ENCODE measurements at regions not wholly inside any gene's neighbourhood (a gene's known extent, or its start where the extent isn't known, plus 50 kb on each side); places are given as distances from the start of the nearest gene placed in this dataset.
"Not testable (repeated sequence)": the region's sequence is repeated elsewhere in the genome, so short reads cannot be mapped to it uniquely, and the experiment has no call there.

DNA sequence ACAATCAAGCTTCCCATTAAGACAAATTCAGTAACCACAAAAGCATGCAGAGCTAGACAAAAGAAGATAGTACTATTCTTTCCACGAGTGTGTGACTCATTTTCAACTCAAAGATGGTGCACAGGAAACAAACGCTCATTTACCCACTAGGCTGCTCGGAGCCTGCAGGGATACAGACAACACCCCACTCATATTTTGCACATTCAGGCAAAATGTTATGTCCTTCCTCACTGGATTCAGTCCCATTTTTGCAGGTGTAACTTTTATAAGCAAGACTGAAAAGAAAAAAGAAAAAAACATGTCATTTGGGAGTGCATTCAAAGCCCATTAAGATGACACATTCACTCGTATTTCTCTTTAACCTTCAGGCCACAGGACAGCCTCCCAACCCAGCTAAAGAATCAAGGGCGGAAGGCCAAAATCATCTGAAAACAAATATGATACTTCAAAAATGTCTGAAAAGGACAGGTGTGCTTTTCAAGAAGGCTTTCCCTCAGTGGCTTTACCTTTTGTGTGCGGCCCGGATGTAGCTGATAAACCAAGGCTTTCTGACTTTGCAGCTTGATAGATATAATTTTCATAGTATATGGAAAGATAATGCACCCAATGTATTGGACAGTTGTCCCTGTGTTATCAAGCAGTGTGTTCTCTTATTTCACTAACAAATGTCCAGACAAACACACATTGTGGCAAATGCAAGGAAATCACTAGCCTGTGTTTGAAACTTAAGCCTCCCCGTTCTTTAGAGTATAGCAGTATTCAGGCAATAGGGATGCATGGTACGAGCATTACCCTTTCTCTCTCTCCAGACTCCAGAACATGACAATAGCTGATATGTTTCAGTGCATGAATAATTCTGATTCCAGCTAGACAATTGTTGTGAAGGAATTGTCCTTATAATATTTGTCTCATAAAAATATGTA, 147.8 kb upstream of the KRR1 start:
- DNase-seq, result no peak

DNA sequence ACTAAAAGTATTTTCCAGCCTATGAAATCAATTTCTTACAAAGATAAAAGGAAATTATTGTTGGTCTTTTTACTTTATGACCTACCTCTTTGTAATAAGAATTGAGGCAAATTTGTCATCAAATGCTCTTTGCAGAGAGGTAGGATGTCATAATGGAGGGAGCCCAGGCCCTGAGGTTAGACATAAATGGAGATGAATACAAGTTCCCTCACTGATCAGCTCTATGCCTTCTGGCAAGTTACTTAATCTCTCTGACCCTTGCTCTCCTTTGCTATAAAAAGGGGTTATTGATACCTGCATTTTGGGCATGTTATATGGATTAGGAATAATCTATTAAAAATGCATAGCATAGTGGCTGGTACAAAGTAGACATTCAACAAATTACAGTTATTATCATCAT, 146.9 kb upstream of the KRR1 start:
- DNase-seq, result no peak

DNA sequence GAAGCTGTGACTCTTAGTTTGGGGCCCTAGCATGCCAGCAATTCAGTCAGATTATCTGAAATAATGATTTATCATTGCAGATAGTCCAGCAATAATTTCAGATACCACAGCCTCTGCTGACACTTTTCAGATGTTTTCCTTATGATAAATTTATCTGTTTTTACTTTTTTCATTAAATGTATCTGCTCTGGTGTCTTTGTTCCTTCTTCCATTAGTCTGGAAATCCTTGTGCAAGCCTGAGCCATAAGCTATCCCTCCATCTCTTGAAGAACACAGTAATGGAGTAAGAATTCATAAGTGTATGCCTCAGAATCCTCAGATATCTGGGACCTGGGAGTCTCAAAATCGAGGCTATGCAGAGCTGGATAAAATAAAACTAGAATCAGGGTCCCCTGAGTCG, 146.4 kb upstream of the KRR1 start:
- no peak for DNase-seq

DNA sequence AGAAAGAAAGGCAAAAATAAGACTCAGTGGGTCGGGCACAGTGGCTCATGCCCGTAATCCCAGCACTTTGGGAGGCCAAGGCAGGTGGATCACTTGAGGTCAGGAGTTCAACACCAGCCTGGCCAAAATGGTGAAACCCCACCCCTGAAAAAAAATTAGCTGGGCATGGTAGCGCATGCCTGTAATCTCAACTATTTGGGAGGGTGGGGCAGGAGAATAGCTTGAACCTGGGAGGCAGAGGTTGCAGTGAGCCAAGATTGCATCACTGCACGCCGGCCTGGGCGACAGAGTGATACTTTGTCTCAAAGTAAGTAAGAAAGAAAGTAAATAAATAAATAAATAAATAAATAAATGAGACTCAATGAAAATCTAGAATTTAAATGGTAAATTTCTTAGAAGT, 145.9 kb upstream of the KRR1 start:
- DNase-seq, result not testable (repeated sequence)

DNA sequence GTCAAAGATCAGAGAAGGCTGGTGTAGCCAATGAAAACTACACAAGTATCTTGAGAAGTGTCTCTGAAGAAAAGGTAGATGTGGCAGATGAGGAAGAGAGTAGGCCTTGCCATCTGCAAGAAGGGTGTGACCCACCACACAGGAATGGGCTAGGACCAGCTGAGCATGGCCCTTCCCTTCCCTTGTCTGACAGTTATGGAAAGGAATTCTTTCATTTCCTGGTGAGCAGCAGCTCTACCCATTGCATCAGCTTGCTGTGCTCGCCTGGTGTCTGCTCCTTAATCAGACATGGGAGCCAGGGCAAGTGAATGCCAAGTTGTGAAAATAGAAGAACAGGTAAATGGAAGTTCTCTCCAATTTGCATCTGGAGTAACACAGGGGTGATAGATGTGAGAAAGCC, 145.2 kb upstream of the KRR1 start:
- no peak for DNase-seq

DNA sequence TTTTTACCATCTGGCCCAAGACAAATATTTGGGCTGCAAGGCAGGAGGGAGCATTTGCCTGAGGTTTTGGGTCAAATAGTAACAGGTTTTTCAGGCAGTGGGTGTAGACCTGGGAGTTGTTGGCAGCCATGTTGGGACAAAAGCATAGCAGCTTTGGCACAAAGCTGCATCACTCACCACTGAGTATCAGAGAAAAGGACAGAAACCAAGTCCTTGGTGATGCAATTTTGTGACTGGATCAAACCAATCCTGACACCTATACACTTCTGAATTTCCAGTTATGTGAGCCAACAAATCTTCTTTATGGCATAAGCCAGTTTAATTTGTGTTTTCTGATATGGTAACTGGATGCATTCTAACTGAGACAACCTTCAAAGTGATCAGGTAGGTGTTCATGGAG, 144.8 kb upstream of the KRR1 start:
- no peak for DNase-seq

DNA sequence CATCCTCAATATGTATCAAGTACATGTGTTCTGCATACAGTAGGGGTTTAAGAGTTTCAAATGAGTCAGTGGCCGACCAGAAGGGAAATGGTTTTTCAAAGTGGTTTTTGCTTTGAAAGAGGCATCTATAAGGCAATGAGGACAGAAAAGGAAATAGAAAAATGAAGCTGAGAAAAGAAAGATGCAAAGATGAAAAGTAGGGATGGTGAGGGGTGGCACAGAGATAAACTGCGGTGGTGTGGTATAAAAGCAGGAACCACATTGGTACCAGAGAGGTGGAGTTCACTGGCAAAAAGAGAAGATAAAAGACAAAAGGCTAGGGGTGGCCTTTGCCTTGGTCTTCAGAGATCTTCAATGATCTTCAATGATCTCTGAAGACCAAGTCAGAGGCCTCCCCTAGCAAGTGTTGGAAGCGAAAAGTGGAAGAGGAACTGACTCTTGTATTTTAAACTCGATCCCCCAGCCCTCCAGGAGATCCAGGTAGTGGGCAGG, 144.0 kb upstream of the KRR1 start:
- DNase-seq, result no peak

DNA sequence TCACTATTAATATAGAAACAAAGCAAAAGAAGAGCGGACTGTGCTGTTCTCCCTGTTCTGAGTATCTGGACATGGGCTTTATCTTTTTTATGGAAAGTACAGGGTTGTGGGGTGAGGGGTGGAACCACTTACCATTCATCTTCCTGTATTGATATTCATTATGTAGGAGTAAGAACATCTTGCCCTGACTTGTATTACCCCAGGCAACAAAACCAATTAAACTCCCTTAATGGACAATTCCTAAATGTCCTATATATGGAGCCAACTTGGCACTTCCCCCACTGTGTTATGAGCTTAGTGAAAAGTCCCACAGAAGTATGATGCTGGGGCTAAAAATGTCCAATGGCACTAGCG, 139.9 kb upstream of the KRR1 start:
- no peak for DNase-seq

DNA sequence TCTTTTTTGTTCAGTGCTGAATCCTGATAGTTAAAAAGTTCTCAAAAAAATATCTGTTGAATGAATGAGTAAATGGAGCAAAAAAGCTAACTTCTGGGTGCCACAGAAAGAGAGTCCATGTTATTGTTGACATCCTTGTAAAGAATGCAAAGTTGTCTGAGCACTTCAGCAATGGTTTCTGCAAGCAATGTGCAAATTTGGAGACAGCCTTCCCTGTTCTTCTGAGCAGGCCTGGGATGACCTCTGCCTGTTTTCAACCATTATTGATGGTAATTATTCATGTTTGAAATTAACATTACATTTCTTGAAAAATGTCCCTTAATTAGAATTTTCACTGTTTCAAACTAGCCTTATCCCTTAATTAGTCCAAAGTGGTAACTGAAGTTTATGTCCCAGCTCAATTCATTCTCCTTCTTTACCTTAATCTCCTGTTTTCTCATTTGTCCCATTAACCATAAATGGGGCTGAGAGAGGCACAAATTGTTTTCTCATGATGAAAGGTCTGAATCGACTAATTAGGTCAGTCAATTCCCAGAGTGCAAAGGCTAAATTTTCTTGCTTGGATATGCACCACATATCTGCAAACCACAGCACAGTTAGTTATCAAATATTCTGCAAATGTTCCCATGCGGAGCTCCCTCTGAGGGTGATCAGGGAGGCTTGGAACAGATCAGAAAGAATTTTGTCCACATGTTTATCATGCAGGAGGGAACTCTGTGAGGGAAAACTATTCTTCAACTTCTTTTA, 139.4 kb upstream of the KRR1 start:
- no peak for DNase-seq

DNA sequence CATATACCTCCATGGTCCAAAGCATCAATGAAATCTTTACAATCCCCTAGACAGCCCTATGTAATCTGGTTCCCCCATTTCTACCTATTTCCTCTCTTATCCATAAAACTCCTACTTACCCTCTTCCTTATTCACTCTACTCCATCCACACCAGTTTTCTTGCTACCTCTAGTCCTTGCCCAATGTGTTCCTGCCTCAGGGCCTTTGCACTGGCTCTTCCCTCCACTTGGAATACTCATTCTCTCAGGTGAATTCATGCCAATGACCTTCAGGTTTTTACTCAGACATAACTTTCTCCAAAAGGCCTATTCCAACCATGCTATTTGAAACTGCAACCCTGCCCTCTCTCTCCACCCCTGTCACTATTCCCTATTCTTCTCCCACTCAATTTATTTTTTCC, 138.7 kb upstream of the KRR1 start:
- no peak for DNase-seq

DNA sequence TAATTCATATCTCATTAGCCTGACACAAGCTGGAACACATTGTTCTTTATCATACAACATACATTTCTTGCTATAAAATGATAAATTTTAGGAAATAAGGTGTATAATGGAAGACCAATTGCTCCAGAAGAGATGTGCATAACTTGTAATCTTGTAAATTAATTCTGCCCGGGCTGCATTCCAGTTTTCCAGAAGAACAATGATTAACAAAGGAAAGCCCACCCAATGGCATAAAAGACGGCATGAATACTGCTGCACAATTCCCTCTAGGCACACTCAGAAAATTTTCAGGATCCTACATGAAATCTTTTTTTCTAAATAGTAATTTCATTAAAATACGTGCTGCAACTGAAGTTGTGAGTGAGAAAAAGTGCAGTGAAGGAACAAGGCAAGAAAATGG, 137.4 kb upstream of the KRR1 start:
- no peak for DNase-seq

DNA sequence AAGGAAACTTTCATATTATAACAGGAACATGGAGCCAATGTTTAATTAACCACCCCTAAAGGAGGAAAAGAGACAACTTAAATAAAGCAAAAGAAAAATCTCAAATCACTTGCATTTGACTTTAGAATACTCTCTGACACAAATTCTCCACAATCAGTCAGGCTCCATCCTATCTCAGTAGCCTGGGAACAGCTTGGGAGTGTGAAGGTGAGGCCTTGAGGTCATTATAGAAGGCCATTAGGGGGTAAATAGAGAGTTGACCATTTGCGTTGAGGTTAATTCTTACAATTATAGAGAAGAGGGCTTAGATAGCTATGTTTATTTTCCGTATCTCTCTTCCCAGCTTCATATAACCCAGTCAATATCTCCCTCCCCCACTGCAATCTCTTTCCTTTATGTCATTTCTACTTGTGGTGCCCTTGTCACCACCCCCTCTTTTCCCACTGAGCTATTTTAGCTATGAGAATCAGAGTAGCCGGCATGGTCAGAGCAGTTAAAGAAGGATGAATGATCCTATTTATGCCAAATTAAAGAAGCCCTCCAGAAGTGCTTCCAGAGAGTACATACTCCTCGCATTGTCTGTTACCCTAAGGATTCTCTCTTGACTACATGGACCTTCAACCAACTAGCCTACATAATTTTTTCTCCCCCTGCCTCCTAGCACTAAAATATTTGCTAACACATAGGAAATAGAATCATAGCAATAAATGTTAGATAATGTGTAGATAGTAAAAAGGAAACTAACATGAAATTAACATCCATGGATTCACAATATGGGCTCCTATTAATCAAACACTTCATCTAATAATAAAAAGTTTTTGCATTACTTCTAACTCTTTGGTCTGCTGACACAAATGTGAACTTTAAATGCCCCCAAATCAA, 135.2 kb upstream of the KRR1 start:
- DNase-seq, result no peak

DNA sequence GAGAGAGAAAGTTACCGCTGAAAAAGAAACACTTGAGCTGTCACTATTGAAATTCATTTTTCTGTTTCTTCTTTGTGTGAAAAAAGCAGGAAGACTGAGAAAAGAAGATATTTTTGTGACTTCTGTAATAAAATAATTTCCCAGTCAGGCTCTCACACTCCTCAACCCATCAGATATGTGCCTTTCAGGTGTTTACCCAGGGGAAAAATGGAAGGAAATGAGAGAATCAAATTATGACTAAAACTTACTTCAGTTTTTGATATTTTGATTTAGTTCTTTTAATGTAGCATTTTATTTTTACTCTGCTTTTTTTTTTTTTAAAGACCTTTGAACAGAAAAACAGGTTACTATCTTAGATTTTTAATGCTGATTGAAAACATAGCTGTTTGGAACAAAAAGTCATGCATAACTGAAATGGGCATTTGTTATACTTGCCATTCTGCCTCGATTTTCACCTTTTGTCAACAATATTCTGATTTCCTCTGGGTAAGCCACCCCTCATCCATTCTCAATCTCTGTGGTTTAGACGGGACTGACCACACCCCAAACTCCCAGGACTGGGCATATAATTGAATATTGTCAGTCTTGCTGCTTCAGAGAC, 133.2 kb upstream of the KRR1 start:
- DNase-seq, result no peak

DNA sequence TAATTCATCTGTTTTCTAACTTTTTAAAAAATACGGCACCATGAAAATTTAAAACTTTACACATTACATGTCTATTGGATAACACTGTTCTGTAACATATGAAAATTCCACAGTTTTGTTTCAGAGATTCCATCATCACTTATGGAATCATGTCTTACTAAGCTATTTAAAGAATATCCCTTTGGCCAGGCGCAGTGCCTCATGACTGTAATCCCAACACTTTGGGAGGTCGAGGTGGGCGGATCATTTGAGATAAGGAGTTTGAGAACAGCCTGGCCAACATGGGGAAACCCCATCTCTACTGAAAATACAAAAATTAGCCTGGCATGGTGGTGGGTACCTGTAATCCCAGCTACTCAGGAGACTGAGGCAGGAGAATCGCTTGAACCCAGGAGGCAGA, 131.7 kb upstream of the KRR1 start:
- DNase-seq, result not testable (repeated sequence)

DNA sequence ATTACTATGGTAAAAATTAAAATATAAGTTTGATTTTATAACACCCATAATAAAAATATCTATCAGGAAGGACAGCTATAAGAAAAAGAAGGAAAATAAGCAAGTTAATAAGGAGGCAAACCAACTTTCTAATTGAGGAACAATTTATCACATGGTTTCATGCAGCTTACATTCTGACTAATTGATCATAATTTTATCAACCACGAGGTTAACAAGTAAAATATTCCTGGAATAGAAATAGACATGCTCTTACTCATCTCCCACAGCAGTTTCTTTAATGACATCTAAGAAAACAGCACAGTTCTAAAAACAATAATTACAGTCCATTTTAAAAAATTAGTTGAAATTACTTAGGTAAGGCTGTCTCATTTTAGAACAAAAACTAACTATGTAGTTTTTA, 130.8 kb upstream of the KRR1 start:
- no peak for DNase-seq

DNA sequence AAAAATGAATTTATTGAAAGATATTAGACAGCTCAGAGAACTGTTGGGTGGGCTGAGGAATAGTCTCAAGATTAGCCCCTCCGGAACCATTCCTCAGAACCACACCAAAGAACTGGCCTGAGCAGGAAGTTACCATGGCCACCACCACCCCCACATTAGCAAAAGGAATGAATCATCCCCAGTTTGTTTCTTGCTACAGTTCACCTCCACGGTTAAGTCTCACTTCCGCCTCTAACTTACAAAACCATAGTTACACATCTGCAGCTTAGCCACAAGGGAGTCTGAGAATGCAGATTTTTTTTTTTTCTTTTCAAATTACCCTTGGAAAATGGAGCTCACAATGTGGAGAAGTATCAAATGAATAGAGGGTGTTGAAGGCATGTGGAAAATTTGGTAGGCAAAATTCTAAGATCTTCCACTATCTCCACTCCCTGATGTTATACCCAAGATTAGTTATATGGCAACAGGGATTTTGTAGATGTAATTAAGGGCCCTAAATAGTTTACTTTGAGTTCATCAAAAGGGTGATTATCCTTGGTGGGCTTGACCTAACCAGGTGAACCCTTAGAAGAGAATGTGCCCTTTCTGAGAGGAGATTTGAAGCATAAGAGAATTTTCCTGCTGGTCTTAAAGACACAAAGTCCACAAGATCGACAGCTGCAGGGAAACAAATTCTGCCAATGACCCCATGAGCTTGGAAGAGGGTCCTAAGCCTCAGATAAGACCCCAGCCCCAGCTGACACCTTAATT, 129.8 kb upstream of the KRR1 start:
- DNase-seq, result no peak

DNA sequence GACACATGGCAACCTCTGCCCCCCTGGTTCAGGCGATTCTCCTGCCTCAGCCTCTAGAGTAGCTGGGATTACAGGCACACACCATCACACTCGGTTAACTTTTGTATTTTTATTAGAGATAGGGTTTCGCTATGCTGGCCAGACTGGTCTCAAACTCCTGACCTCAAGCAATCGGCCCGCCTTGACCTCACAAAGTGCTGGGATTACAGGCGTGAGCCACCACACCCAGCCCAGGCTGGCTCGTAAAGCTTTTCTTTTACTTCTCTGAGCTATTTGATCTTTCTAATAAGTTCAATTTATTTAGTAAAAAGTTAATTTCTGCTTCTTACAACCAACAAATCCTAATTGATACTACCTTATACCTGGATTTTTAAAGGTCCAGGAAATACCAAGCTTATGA, 127.4 kb upstream of the KRR1 start:
- no peak for DNase-seq

DNA sequence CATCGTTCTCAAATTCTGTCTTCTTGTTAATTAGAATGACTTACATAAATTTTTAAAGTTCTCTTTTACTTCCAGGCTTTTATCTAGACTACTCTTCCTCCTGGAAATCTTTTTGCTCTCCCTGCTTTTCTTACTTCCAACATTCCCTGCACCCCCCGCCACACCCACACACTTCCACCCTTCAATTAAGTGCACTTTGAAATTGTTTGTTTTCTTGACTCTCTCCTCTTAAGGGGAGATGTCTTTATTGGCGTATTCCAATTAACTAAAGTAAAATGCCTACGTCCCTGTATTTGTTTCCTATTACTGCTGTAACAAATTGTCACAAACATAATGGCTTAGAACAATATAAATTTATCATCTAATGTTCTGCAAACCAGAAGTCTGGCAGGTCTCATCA, 125.2 kb upstream of the KRR1 start:
- no peak for DNase-seq

DNA sequence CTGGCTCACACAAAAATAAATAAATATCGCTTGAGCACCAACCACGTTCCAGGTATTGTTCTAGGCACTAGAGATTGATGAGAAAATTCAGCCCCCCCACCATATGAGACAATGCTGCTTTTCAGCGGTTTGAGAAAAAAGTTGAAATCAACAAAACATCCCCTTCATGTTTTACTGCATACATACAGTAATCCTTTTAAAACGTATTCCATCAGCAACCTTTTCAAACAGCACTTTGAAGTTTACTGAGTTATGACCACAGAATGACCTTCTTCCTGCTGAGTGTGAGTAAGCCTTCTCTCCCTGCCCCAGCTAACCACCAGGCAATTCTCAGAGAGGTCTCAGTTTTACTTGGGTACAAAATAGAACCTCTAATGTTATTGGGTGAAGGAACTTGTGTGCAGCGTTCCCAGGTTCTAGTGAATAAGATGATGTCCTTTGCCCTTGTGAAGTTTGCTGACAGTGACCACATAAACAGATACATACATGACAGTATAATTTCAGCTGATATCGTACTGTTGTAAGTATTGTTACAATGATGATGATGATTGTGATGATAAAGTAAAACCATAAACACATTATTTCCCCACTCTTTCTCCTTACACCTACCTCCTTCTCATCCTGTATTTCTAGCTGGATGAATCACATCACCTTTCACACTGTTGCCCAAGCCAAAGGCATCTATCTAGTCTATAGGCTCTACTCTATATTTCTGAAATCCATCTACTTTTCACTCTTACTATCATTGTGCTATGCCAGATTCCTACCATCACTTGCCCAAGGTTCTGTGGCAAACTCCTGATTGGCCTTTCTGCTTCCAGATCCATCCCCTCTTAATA, 124.4 kb upstream of the KRR1 start:
- no peak for DNase-seq

DNA sequence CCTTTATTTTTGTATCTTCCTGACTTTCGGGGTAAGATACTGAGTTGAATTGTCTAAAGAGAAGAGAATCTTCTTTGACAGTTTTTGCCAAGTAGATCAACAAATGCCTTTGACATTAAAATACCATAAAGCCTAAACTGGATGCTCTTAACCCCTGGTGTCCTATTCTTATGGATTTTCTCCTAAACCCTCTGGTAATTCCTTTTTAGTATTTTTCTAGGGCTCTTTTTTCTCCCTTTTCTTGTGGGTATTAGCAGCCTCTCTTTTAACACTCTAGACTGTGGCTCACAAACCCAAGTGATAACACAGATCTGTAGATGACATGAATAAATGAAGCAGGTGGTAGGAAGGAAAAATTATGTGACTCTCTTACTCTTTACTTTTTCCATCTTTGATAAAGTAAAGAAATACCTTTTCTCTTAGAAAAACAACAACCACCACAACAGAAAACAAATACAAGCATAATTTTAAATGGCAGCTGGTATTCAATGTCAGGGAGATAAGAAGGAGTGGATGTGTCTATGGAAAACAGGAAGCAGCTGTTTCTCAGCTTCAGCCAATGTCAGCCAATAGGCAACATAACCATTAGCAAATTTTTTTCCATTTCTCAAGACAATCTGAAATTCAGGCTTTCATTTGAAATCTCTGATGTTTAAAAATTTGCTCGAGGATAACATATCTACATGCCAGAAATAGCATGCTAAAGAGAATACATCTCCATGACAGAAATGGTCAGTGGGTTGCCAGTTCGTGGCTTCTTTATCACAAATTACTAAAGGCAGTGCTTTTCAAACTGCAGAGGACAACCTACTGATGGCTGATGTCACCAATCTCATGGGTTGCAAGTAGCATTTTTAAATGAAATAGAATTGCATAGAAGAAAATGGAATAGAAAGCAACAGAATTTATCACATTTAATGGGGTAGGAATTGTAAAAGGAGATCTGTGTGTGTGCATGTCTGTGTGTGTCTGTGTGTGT, 123.1 kb upstream of the KRR1 start:
- no peak for DNase-seq
